Caco-2 (cell line): ENCODE measurements at regions not wholly inside any gene's neighbourhood (a gene's known extent, or its start where the extent isn't known, plus 50 kb on each side); places are given as distances from the start of the nearest gene placed in this dataset.

Experiments used
- BruUV-seq: library from RNA; stranded (reverse); fragments of 400-500 nt; replicated peaks from 2 replicates; lab custom pipeline; 2021; lab: Mats Ljungman, UMichigan
- CTCF ChIA-PET: fragments of 300-600 bp; sonication (Branson Sonifier 250); formaldehyde crosslinking; loops from one replicate; lab custom pipeline; 2022; ENCODE audit warnings: antibody characterized with exemption; lab: Charles Lee
- POLR2A ChIA-PET: fragments of 300-600 bp; sonication (Branson Sonifier 250); formaldehyde crosslinking; loops from one replicate; lab custom pipeline; 2022; ENCODE audit warnings: antibody characterized with exemption; lab: Charles Lee
- DNase-seq, 2 experiments: peaks; one replicate each; pipeline versions ENCODE4 v3.0.0 to v3.0.0-alpha.2; 2020 to 2022
- H3K27me3 ChIP-seq: replicated peaks from 2 replicates; pipeline ENCODE4 v1.6.0; 2011; ENCODE audit warnings: low read length; ENCODE audit not compliant: control insufficient read depth, insufficient read depth
- H3K36me3 ChIP-seq: 2 replicates; pipeline ENCODE4 v1.5.1; 2011; ENCODE audit warnings: low read length; ENCODE audit not compliant: control insufficient read depth, insufficient read depth
- H3K4me1 ChIP-seq: fragments of 250-450 bp; sonication (Bioruptor Pico); 2 replicates; pipeline ENCODE4 v1.5.1; 2020; ENCODE audit warnings: mild to moderate bottlenecking
- H3K4me3 ChIP-seq: 2 replicates; pipeline ENCODE4 v1.5.1; 2011; ENCODE audit warnings: low read depth, mild to moderate bottlenecking, control low read depth, low read length
- H3K9me3 ChIP-seq: fragments of 250-450 bp; sonication (Bioruptor Pico); 2 replicates; pipeline ENCODE4 v1.5.1; 2020; ENCODE audit warnings: mild to moderate bottlenecking, moderate library complexity
- H3K27ac Mint-ChIP-seq: one replicate; pipeline ENCODE4 v1.8.0; 2022; ENCODE audit warnings: mixed read lengths; ENCODE audit not compliant: unreplicated experiment
- H3K27me3 Mint-ChIP-seq: one replicate; pipeline ENCODE4 v1.8.0; 2022; ENCODE audit warnings: mixed read lengths; ENCODE audit not compliant: insufficient read depth, unreplicated experiment
- H3K36me3 Mint-ChIP-seq: one replicate; pipeline ENCODE4 v1.8.0; 2022; ENCODE audit warnings: mild to moderate bottlenecking, mixed read lengths; ENCODE audit not compliant: insufficient read depth, unreplicated experiment
- H3K4me1 Mint-ChIP-seq: one replicate; pipeline ENCODE4 v1.8.0; 2022; ENCODE audit warnings: low read depth, mixed read lengths; ENCODE audit not compliant: unreplicated experiment
- H3K4me3 Mint-ChIP-seq: one replicate; pipeline ENCODE4 v1.8.0; 2022; ENCODE audit warnings: mild to moderate bottlenecking, moderate library complexity, mixed read lengths; ENCODE audit not compliant: unreplicated experiment
- H3K9me3 Mint-ChIP-seq: one replicate; pipeline ENCODE4 v1.8.0; 2022; ENCODE audit warnings: mixed read lengths; ENCODE audit not compliant: unreplicated experiment
- intact Hi-C: fragments of 100-400 bp; cut with micrococcal nuclease; formaldehyde crosslinking; loops from one replicate; pipeline ENCODE4 v1.10.0; 2022; ENCODE audit not compliant: unreplicated experiment
- TF ChIP-seq, protein P1 (sequence below), 2 experiments: fragments of 200-600 bp in 1 of 2; IDR thresholded peaks; 1 replicate in 1 of 2; 2 replicates in 1 of 2; pipeline versions ENCODE4 v1.5.1 to v1.8.0; 2011 to 2022; ENCODE audit warnings: antibody characterized with exemption in 1 of 2, control low read depth in 1 of 2, inconsistent platforms in 1 of 2, low read depth in 1 of 2, low read length in 1 of 2, mild to moderate bottlenecking in 1 of 2, moderate library complexity in 1 of 2; ENCODE audit not compliant: insufficient read depth in 1 of 2, severe bottlenecking in 1 of 2, unreplicated experiment in 1 of 2

DNA sequence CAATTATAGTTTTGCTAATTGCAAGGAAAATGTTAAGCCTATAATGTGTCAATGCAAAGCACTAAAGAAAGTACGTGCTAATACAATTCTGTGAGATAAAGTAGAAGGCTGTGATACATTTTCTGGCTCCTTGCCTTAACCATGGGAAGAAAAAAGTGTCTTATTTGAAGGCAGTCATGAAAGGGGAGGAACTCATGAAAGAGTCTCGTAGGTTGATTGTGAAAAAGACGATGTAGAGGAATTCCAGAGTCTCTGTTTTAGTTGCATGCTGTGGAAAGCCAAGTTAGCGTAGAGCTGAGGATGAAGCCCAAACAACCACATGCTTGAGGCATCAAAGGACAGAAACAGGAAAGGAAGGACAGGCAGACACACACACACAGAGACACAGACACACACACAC is 214.1 kb downstream of the MEIS1 start:
- H3K27me3 Mint-ChIP-seq = peaks cover 21% of the 10 kb centered on the region
- Histone ChIP-seq H3K9me3 (no peaks in the 10 kb centered on the region), H3K4me1 (no peaks in the 10 kb centered on the region), H3K4me3 (no peak overlapping the region), H3K36me3 (no peaks in the 10 kb centered on the region), H3K27me3 (no peaks in the 10 kb centered on the region)
- H3K4me3 Mint-ChIP-seq = no peak overlapping the region
- ChIA-PET CTCF (no interaction called here), POLR2A (no interaction called here)
- no peak for DNase-seq
- H3K27ac Mint-ChIP-seq = no peak overlapping the region
- H3K36me3 Mint-ChIP-seq = no peaks in the 10 kb centered on the region
- no peaks in the 10 kb centered on the region for H3K9me3 Mint-ChIP-seq
- no peaks in the 10 kb centered on the region for H3K4me1 Mint-ChIP-seq
- intact Hi-C loops = no loop called here
- no TSS peak for BruUV-seq
- TF ChIP-seq, protein P1, sequence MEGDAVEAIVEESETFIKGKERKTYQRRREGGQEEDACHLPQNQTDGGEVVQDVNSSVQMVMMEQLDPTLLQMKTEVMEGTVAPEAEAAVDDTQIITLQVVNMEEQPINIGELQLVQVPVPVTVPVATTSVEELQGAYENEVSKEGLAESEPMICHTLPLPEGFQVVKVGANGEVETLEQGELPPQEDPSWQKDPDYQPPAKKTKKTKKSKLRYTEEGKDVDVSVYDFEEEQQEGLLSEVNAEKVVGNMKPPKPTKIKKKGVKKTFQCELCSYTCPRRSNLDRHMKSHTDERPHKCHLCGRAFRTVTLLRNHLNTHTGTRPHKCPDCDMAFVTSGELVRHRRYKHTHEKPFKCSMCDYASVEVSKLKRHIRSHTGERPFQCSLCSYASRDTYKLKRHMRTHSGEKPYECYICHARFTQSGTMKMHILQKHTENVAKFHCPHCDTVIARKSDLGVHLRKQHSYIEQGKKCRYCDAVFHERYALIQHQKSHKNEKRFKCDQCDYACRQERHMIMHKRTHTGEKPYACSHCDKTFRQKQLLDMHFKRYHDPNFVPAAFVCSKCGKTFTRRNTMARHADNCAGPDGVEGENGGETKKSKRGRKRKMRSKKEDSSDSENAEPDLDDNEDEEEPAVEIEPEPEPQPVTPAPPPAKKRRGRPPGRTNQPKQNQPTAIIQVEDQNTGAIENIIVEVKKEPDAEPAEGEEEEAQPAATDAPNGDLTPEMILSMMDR (IDR thresholded peaks at IDR 0.05; ENCODE audit: insufficient read depth in 1 of 2, low read depth in 1 of 2, low read length in 1 of 2, severe bottlenecking in 1 of 2, unreplicated experiment in 1 of 2) = no peak

DNA sequence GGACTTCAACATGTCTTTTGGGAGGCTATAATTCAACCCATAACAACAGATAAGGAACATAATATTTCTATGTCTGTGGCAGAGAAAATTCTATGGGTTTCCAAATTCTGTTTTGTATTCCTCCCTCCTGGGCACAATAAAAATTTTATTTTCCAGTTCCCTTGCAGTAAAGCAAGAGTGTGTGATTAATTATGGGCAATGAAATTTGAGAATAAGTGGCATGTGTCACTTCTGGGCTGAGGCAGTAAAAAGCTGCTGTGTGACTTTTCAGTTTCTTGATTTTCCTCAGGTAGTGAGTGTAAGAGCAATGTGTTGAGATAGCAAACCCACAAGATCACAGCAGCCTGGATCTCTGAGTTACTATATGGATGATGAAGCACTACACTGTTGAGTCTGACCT is 216.4 kb downstream of the MEIS1 start:
- DNase-seq = no peak
- H3K4me3 ChIP-seq = no peak overlapping the region
- BruUV-seq = no TSS peak
- H3K27me3 Mint-ChIP-seq = peaks cover 28% of the 10 kb centered on the region
- intact Hi-C loops = no loop called here
- H3K9me3 Mint-ChIP-seq = no peaks in the 10 kb centered on the region
- no peak overlapping the region for H3K27ac Mint-ChIP-seq
- no peaks in the 10 kb centered on the region for H3K36me3 ChIP-seq
- no peaks in the 10 kb centered on the region for H3K4me1 Mint-ChIP-seq
- POLR2A ChIA-PET = no interaction called here
- no peak overlapping the region for H3K4me3 Mint-ChIP-seq
- CTCF ChIA-PET = no interaction called here
- H3K4me1 ChIP-seq = no peaks in the 10 kb centered on the region
- no peaks in the 10 kb centered on the region for H3K9me3 ChIP-seq
- TF ChIP-seq, protein P1 (IDR thresholded peaks at IDR 0.05; ENCODE audit: insufficient read depth in 1 of 2, low read depth in 1 of 2, low read length in 1 of 2, severe bottlenecking in 1 of 2, unreplicated experiment in 1 of 2) = no peak
- no peaks in the 10 kb centered on the region for H3K36me3 Mint-ChIP-seq
- no peaks in the 10 kb centered on the region for H3K27me3 ChIP-seq

DNA sequence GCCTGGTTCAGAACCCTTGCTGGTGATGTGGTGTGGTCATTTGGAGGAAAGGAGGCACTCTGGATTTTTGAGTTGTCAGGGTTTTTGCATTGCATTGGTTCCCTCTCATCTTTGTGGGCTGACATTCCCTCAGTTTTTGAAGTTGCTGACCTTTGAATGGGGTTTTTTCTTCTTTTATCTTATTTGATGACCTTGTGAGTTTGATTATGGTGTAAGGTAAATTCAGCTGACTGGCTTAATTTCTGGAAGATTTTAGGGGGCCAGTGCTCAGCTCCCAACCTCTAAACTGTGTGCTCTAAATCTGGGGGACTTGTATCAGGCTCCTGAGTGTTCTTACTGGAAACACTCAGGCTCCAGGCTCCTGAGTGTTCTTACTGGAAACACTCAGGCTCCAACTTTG is 225.9 kb downstream of the MEIS1 start:
- ChIA-PET POLR2A (no interaction called here), CTCF (no interaction called here)
- Histone ChIP-seq H3K9me3 (peaks cover 3% of the 10 kb centered on the region; the same call in 1 of the 2 replicates), H3K4me1 (no peaks in the 10 kb centered on the region), H3K27me3 (no peaks in the 10 kb centered on the region), H3K4me3 (no peak overlapping the region), H3K36me3 (no peaks in the 10 kb centered on the region)
- no peak for DNase-seq
- Mint-ChIP-seq H3K4me3 (no peak overlapping the region), H3K4me1 (no peaks in the 10 kb centered on the region), H3K9me3 (peaks cover 12% of the 10 kb centered on the region), H3K27me3 (peaks cover 12% of the 10 kb centered on the region), H3K36me3 (no peaks in the 10 kb centered on the region), H3K27ac (no peak overlapping the region)
- no TSS peak for BruUV-seq
- TF ChIP-seq, protein P1 (IDR thresholded peaks at IDR 0.05; ENCODE audit: insufficient read depth in 1 of 2, low read depth in 1 of 2, low read length in 1 of 2, severe bottlenecking in 1 of 2, unreplicated experiment in 1 of 2) = no peak
- intact Hi-C loops = no loop called here
